GM21367 (cell line): ENCODE measurements at regions not wholly inside any gene's neighbourhood (a gene's known extent, or its start where the extent isn't known, plus 50 kb on each side); places are given as distances from the start of the nearest gene placed in this dataset.

ENCODE experiments used
- ATAC-seq: cut with Tn5 transposase; IDR thresholded peaks from one replicate; pipeline ENCODE4 v1.9.1; 2021; ENCODE audit not compliant: unreplicated experiment

- ATAC-seq, result no peak
Measured at GRCh38 chr5:130279386-130279785, 375.1 kb downstream of the CHSY3 start.

- no peak for ATAC-seq
Measured at GRCh38 chr5:130278136-130278535, 373.9 kb downstream of the CHSY3 start.

- ATAC-seq, result no peak
Measured at GRCh38 chr5:130277522-130277921, 373.3 kb downstream of the CHSY3 start.

- no peak for ATAC-seq
Measured at GRCh38 chr5:130277002-130277401, 372.7 kb downstream of the CHSY3 start.

- no peak for ATAC-seq
Measured at GRCh38 chr5:130272837-130273236, 368.6 kb downstream of the CHSY3 start.

- no peak for ATAC-seq
Measured at GRCh38 chr5:130270786-130271185, 366.5 kb downstream of the CHSY3 start.

GRCh38 chr5:130268489-130268888, 364.2 kb downstream of the CHSY3 start:
- no peak for ATAC-seq

GRCh38 chr5:130267926-130268325, 363.7 kb downstream of the CHSY3 start:
- no peak for ATAC-seq

GRCh38 chr5:130260481-130260880, 356.2 kb downstream of the CHSY3 start:
- ATAC-seq, result no peak

GRCh38 chr5:130251931-130252330, 347.7 kb downstream of the CHSY3 start:
- no peak for ATAC-seq

GRCh38 chr5:130243641-130244040, 339.4 kb downstream of the CHSY3 start:
- ATAC-seq, result no peak

- ATAC-seq, result no peak
Measured at GRCh38 chr5:130237721-130238120, 333.5 kb downstream of the CHSY3 start.
